ENCODE measurements at regions not wholly inside any gene's neighbourhood (a gene's known extent, or its start where the extent isn't known, plus 50 kb on each side); places are given as distances from the start of the nearest gene placed in this dataset.

- no peak for DNase-seq
Observed at GRCh38 chr1:36537991-36538390, 55.3 kb upstream of the CSF3R start.

DNA sequence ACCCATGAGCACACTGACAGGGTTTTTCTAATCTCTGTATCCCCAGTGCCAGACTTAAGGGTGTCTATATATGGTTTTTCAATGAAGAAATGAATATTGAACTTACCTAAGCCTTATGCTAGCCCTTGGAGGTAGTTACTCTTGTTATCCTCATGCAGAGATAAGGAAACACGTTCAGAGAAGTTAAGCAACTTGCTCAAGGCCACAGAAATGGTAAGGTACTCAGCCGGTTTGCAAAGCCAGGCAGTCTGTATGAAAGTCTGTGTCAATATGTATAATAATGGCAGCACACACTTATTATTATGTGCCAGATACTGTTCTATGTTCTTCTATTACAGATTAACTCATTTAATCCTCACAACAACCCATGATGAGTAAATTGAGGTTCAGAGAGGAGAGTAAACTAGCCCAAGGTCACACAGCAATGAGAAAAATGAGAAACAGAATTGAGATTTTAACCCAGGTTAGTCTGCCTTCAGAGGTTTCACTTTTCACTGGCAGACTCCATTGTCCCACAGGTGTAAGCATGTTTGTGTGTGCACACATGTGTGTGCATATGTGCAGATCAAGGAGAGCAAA is 54.6 kb upstream of the CSF3R start:
- DNase-seq: no peak

GRCh38 chr1:36536727-36537126 is 54.0 kb upstream of the CSF3R start:
- DNase-seq: no peak

DNA sequence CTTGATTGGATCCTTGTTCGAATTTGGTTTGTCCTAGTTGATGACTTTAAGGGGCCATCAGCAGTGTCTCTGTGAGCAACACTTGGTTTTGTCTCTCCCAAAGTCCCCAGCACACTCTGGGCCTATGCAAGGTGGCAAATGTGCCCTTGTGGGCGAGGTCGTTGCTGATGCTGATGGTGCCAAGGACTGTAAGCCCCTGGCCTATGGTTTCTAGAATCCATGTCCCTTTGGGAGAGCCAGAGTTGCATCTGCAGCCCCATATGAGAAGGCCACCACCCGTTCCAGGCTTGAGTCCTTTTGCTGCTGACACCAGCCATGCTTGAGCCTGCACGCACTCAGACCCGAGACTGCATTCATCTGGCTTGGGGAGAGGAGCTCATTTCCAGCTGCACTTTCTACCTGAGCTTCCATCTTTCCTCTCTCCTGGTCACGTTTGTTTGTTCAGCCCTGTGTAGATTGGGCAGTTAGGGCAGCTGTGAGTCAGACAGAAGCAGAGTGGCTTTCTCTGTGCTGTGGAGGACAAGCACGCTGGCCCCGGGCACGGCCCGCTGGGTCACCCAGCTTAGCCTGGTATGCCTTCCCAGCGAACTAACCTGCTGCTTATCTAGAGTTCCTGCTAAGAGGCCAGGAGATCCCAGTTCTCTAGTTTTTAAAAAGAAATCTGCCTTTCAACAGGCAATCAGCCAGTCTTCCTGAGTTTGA is 52.1 kb upstream of the CSF3R start:
- DNase-seq: no peak

GRCh38 chr1:36533897-36534296 is 51.2 kb upstream of the CSF3R start:
- no peak for DNase-seq

DNA sequence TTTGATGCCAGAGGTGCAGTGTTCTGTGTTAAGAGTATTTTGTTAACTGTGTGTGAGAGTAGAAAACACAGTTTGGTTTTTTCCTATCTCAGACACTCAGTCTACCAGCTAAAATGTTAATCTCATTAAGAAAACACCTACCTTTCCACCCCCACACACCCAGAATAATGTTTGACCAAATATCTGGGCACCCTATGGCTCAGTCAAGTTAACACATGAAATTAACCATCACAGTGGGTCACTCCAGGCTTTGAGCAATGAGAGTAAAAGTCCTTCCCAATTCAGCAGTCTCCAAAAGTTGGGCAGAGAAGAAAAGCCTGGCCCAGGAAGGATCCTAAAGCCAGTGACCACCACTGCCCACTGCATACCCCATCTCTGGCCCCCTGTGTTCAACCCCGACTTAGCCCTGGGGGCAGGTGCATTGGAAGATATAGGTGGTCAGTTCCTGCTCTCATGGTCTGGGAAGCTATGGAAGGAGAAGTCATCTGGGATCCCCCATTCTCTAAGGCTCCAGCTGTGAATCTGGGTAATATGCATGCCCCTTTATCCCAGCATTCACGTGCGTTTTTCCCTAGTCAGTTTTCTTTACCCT is 50.2 kb upstream of the CSF3R start:
- DNase-seq: no peak
